Upper lobe of left lung (tissue), 4 donors: ENCODE measurements at regions not wholly inside any gene's neighbourhood (a gene's known extent, or its start where the extent isn't known, plus 50 kb on each side); places are given as distances from the start of the nearest gene placed in this dataset.

Experiments
- CTCF ChIP-seq, 6 experiments: fragments of 450-650 bp in 4 of 6; fragments of 200-600 bp in 2 of 6; sonication (generic) in 2 of 6; IDR thresholded peaks; one replicate each; pipeline ENCODE4 v1.5.1; 2016 to 2019; ENCODE audit warnings: antibody characterized with exemption in 6 of 6
- POLR2A ChIP-seq, 4 donors: fragments of 450-650 bp; IDR thresholded peaks; one replicate each; pipeline ENCODE4 v1.5.1; 2016 to 2017; ENCODE audit warnings: antibody characterized with exemption in 4 of 4, mild to moderate bottlenecking in 2 of 4

- TF ChIP-seq CTCF (IDR thresholded peaks at IDR 0.05), result no peak
- TF ChIP-seq POLR2A (IDR thresholded peaks at IDR 0.05), result no peak
These were observed 89.3 kb upstream of the NKX1-1 start for GRCh38 chr4:1495416-1496115.
